ENCODE measurements at regions not wholly inside any gene's neighbourhood (a gene's known extent, or its start where the extent isn't known, plus 50 kb on each side); places are given as distances from the start of the nearest gene placed in this dataset.

- TF ChIP-seq CTCF (IDR thresholded peaks at IDR 0.05) (no peak), EZH2 (IDR thresholded peaks at IDR 0.05; ENCODE audit: borderline replicate concordance, insufficient read depth, low read depth, low read length, poor library complexity, severe bottlenecking) (no peak)
These were observed 1067.7 kb downstream of the C4orf33 start for GRCh38 chr4:130163701-130164100.

All from B cell (primary cell).